ENCODE measurements at regions not wholly inside any gene's neighbourhood (a gene's known extent, or its start where the extent isn't known, plus 50 kb on each side); places are given as distances from the start of the nearest gene placed in this dataset.

DNA sequence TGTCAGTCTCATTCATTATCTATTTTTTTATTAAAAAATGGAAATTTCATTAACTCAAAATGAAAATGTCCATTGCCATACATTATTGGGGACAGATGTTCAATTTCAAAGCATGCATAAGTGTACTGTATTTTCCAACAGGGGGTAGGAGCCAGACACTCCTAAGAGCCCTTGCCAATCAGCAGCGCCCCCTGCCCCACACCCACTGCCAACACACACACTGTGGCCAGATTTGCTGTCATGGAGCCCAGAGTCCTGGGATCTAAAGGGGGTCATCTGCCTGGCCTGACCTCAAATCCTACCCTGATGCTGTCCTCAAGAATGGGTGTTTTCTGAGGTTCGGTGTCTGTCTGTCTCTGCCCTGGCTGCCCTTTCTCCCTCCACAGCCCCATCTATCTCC is 162.2 kb upstream of the TWIST2 start:
- Mint-ChIP-seq H3K36me3 (ENCODE audit: low read depth, unreplicated experiment) (no peaks in the 10 kb centered on the region), H3K4me1 (ENCODE audit: unreplicated experiment) (peaks cover 9% of the 10 kb centered on the region), H3K27ac (ENCODE audit: unreplicated experiment) (no peak overlapping the region), H3K4me3 (ENCODE audit: unreplicated experiment) (no peak overlapping the region), H3K9me3 (ENCODE audit: unreplicated experiment) (no peaks in the 10 kb centered on the region), H3K27me3 (ENCODE audit: unreplicated experiment) (peaks cover under 1% of the 10 kb centered on the region)
- DNase-seq (ENCODE audit: low spot score), result no peak
- TF ChIP-seq, protein P1, sequence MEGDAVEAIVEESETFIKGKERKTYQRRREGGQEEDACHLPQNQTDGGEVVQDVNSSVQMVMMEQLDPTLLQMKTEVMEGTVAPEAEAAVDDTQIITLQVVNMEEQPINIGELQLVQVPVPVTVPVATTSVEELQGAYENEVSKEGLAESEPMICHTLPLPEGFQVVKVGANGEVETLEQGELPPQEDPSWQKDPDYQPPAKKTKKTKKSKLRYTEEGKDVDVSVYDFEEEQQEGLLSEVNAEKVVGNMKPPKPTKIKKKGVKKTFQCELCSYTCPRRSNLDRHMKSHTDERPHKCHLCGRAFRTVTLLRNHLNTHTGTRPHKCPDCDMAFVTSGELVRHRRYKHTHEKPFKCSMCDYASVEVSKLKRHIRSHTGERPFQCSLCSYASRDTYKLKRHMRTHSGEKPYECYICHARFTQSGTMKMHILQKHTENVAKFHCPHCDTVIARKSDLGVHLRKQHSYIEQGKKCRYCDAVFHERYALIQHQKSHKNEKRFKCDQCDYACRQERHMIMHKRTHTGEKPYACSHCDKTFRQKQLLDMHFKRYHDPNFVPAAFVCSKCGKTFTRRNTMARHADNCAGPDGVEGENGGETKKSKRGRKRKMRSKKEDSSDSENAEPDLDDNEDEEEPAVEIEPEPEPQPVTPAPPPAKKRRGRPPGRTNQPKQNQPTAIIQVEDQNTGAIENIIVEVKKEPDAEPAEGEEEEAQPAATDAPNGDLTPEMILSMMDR (IDR thresholded peaks at IDR 0.05; ENCODE audit: unreplicated experiment), result no peak

DNA sequence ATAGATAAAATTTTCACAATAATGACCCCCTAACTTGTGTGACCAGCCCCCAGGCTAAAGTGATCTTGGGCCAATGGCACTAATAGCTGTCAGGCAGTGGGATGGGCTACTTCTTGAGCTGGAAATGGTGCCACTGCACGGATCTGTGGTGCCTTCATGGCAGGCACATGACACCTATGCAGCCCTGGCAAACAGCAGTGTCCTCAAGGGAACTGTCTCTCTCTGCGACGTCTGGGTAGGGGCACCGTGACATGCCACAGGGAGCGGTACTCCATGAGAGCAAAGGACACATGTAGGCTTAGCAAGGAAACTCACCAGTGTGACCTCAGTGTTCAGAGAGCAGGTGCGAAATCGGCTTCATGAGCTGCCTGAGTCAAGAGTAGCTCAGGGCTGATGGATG is 161.7 kb upstream of the TWIST2 start:
- TF ChIP-seq, protein P1 (IDR thresholded peaks at IDR 0.05; ENCODE audit: unreplicated experiment), result no peak
- Mint-ChIP-seq H3K36me3 (ENCODE audit: low read depth, unreplicated experiment) (no peaks in the 10 kb centered on the region), H3K27ac (ENCODE audit: unreplicated experiment) (no peak overlapping the region), H3K27me3 (ENCODE audit: unreplicated experiment) (peaks cover 5% of the 10 kb centered on the region), H3K4me1 (ENCODE audit: unreplicated experiment) (peaks cover 9% of the 10 kb centered on the region), H3K9me3 (ENCODE audit: unreplicated experiment) (no peaks in the 10 kb centered on the region), H3K4me3 (ENCODE audit: unreplicated experiment) (no peak overlapping the region)
- no peak for DNase-seq (ENCODE audit: low spot score)

DNA sequence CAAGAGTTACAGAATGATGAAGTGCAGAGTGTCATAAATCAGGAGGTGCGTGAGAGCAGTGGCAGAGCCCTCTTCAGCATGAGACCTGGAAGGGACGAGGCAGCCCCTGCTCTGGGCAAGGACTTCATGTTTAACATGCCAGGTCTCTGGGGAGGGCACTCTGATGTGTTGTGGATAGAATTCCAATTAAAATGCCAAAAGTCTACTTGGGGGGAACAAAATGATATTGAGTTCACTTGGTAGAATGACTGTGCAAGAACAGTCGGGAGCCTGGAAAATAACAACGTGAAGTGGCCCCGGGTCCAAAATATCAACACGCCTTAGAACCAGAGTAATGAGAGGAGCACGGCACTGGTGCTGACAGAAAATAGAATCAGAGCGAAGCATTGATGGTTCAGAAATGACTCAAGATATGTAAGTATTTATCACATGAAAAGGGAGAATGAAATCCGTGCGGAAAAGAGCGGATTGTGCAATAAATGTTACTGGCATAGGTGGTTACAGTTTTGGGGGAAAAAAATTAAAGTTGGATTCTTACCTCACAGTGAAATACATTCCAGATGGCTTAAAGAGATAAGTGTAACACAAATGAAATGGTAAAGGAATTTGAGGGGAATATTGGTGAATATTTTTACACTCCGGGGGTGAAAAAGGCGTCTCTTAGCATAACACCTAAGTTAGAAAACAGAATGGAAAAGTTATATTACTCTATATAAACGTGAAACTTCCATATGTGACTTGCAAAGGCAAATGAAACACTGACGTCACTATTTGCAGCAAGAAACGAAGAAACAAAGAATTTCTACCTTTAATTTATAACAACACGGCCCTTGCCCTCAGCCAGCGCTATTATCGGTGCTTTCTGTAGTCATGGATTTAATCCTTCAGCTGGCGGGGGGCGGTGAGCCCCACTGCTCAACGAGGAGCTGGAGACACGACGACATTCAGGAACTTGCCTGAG is 159.4 kb upstream of the TWIST2 start:
- TF ChIP-seq, protein P1 (IDR thresholded peaks at IDR 0.05; ENCODE audit: unreplicated experiment), result no peak
- Mint-ChIP-seq H3K27ac (ENCODE audit: unreplicated experiment) (no peak overlapping the region), H3K4me3 (ENCODE audit: unreplicated experiment) (no peak overlapping the region), H3K27me3 (ENCODE audit: unreplicated experiment) (peaks cover 5% of the 10 kb centered on the region), H3K36me3 (ENCODE audit: low read depth, unreplicated experiment) (no peaks in the 10 kb centered on the region), H3K9me3 (ENCODE audit: unreplicated experiment) (no peaks in the 10 kb centered on the region), H3K4me1 (ENCODE audit: unreplicated experiment) (peaks cover 9% of the 10 kb centered on the region)
- DNase-seq (ENCODE audit: low spot score), result no peak

DNA sequence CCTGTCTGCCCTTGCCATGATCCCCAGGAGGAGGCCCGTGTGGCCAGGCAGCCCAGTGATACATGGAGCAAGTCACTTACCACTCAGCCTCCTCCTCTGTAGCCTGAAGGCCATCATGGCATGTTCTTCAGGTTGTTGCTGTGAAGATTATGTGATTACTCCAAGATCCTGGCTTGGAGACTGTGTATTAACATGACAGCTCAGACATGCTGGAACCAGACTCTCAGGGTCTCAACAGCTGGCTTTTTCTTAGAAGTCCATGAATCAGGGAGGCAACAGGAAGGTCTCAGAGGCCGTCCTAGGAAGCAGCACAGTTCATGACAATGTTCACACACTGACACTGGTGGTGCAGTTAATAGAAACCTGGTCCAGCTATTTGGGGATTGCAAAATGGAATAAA is 158.6 kb upstream of the TWIST2 start:
- H3K27me3 Mint-ChIP-seq (ENCODE audit: unreplicated experiment), result peaks cover 5% of the 10 kb centered on the region
- peaks cover 9% of the 10 kb centered on the region for H3K4me1 Mint-ChIP-seq (ENCODE audit: unreplicated experiment)
- TF ChIP-seq, protein P1 (IDR thresholded peaks at IDR 0.05; ENCODE audit: unreplicated experiment), result no peak

DNA sequence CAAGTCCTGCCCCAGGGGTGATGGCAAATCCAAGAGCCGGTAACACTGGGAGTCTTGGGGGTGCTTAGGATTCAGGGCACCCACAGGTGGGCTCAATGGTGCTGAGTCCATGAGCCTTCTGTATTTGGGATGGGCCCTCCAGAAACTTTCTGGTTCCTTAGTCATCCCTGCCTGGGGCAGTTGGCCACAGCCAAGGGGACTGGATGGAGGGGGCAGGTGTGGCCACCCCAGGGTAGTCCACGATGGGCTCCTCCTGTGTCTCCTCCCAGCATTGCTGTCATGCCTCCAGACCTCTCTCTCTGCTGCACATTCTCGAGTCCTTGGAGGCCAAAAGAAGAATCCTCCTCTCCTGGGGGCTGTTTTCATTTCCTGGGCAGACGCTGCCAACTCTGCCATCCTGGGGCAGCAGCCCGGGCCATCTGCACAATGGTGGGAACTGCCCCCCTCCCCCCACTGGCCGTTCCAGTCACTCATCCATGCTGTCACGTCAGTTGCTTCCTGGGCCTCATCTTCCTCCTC is 158.0 kb upstream of the TWIST2 start:
- H3K27me3 Mint-ChIP-seq (ENCODE audit: unreplicated experiment), result peaks cover 5% of the 10 kb centered on the region
- TF ChIP-seq, protein P1 (IDR thresholded peaks at IDR 0.05; ENCODE audit: unreplicated experiment), result no peak
- H3K27ac Mint-ChIP-seq (ENCODE audit: unreplicated experiment), result no peak overlapping the region
- H3K4me1 Mint-ChIP-seq (ENCODE audit: unreplicated experiment), result peaks cover 9% of the 10 kb centered on the region
- H3K4me3 Mint-ChIP-seq (ENCODE audit: unreplicated experiment), result no peak overlapping the region
- DNase-seq (ENCODE audit: low spot score), result no peak
- H3K36me3 Mint-ChIP-seq (ENCODE audit: low read depth, unreplicated experiment), result no peaks in the 10 kb centered on the region
- no peaks in the 10 kb centered on the region for H3K9me3 Mint-ChIP-seq (ENCODE audit: unreplicated experiment)

More for the DNA sequence above, 158.6 kb upstream of the TWIST2 start:
- Mint-ChIP-seq H3K9me3 (ENCODE audit: unreplicated experiment) (no peaks in the 10 kb centered on the region), H3K36me3 (ENCODE audit: low read depth, unreplicated experiment) (no peaks in the 10 kb centered on the region), H3K27ac (ENCODE audit: unreplicated experiment) (no peak overlapping the region), H3K4me3 (ENCODE audit: unreplicated experiment) (no peak overlapping the region)
- DNase-seq (ENCODE audit: low spot score), result no peak

Measured in endothelial cell (in vitro differentiated cells).